Neural progenitor cell (in vitro differentiated cells): ENCODE measurements at regions not wholly inside any gene's neighbourhood (a gene's known extent, or its start where the extent isn't known, plus 50 kb on each side); places are given as distances from the start of the nearest gene placed in this dataset.

Source experiments
- CTCF ChIP-seq: fragments of 200-600 bp; sonication (generic); IDR thresholded peaks from 2 replicates; pipeline ENCODE4 v1.5.1; 2017; ENCODE audit warnings: antibody characterized with exemption, mild to moderate bottlenecking
- EZH2 ChIP-seq: fragments of 200-600 bp; sonication (generic); IDR thresholded peaks from 2 replicates; pipeline ENCODE4 v1.6.1; 2017; ENCODE audit warnings: antibody characterized with exemption, mild to moderate bottlenecking, moderate library complexity
- EZH2phosphoT487 ChIP-seq: fragments of 200-600 bp; sonication (generic); IDR thresholded peaks from 2 replicates; pipeline ENCODE4 v1.6.1; 2017; ENCODE audit warnings: antibody characterized with exemption

- TF ChIP-seq CTCF (no peak), EZH2phosphoT487 (no peak), EZH2 (no peak)
Observed at GRCh38 chr6:66897576-66897975, 1190.5 kb upstream of the EYS start.
